Activated CD8-positive, alpha-beta memory T cell treated with anti-CD3 and anti-CD28 coated beads for 4 hours (primary cell): ENCODE measurements at regions not wholly inside any gene's neighbourhood (a gene's known extent, or its start where the extent isn't known, plus 50 kb on each side); places are given as distances from the start of the nearest gene placed in this dataset.
"Not testable (repeated sequence)": the region's sequence is repeated elsewhere in the genome, so short reads cannot be mapped to it uniquely, and the experiment has no call there.

Experiments used
- DNase-seq, 2 donors: peaks; one replicate each; pipeline ENCODE4 v3.0.0-alpha.2; 2020; ENCODE audit warnings: low read depth in 2 of 2

GRCh38 chr12:34223640-34224039 is 201.3 kb downstream of the ALG10 start:
- DNase-seq = no peak

GRCh38 chr12:34226044-34226443 is 203.7 kb downstream of the ALG10 start:
- DNase-seq = not testable (repeated sequence)

- DNase-seq = not testable (repeated sequence)
These were observed 205.8 kb downstream of the ALG10 start for GRCh38 chr12:34228046-34228445.

- DNase-seq = not testable (repeated sequence)
These were observed 206.7 kb downstream of the ALG10 start for GRCh38 chr12:34229033-34229432.

GRCh38 chr12:34233618-34234017 is 211.3 kb downstream of the ALG10 start:
- DNase-seq = no peak

GRCh38 chr12:34236073-34236472 is 213.8 kb downstream of the ALG10 start:
- DNase-seq = no peak

GRCh38 chr12:34244608-34245007 is 222.3 kb downstream of the ALG10 start:
- no peak for DNase-seq

GRCh38 chr12:34249271-34249670 is 227.0 kb downstream of the ALG10 start:
- no peak for DNase-seq

- not testable (repeated sequence) for DNase-seq
These were observed 229.6 kb downstream of the ALG10 start for GRCh38 chr12:34251879-34252278.

GRCh38 chr12:34253674-34254073 is 231.4 kb downstream of the ALG10 start:
- DNase-seq = no peak

- DNase-seq = no peak
These were observed 234.8 kb downstream of the ALG10 start for GRCh38 chr12:34257093-34257492.

- not testable (repeated sequence) for DNase-seq
These were observed 239.8 kb downstream of the ALG10 start for GRCh38 chr12:34262140-34262539.

GRCh38 chr12:34264110-34264509 is 241.8 kb downstream of the ALG10 start:
- no peak for DNase-seq

GRCh38 chr12:34273703-34274102 is 251.4 kb downstream of the ALG10 start:
- not testable (repeated sequence) for DNase-seq

- DNase-seq = no peak
These were observed 252.8 kb downstream of the ALG10 start for GRCh38 chr12:34275129-34275528.

GRCh38 chr12:34286483-34286882 is 264.2 kb downstream of the ALG10 start:
- DNase-seq = no peak

- DNase-seq = no peak
These were observed 264.6 kb downstream of the ALG10 start for GRCh38 chr12:34286934-34287333.

GRCh38 chr12:34287437-34287836 is 265.1 kb downstream of the ALG10 start:
- no peak for DNase-seq

- no peak for DNase-seq
These were observed 266.0 kb downstream of the ALG10 start for GRCh38 chr12:34287986-34288962.

- no peak for DNase-seq
These were observed 266.7 kb downstream of the ALG10 start for GRCh38 chr12:34288963-34289345.

GRCh38 chr12:34289431-34290380 is 267.4 kb downstream of the ALG10 start:
- no peak for DNase-seq

GRCh38 chr12:34290381-34290995 is 268.2 kb downstream of the ALG10 start:
- DNase-seq = no peak
